HG03442 (cell line): ENCODE measurements at regions not wholly inside any gene's neighbourhood (a gene's known extent, or its start where the extent isn't known, plus 50 kb on each side); places are given as distances from the start of the nearest gene placed in this dataset.

Experiments used
- ATAC-seq: cut with Tn5 transposase; IDR thresholded peaks from one replicate; pipeline ENCODE4 v1.9.1; 2021; ENCODE audit warnings: mild to moderate bottlenecking, moderate library complexity; ENCODE audit not compliant: unreplicated experiment

GRCh38 chr21:23003951-23004350, 2005.7 kb downstream of the NCAM2 start:
- ATAC-seq: no peak

GRCh38 chr21:23008601-23009202, 2010.5 kb downstream of the NCAM2 start:
- ATAC-seq: no peak

DNA sequence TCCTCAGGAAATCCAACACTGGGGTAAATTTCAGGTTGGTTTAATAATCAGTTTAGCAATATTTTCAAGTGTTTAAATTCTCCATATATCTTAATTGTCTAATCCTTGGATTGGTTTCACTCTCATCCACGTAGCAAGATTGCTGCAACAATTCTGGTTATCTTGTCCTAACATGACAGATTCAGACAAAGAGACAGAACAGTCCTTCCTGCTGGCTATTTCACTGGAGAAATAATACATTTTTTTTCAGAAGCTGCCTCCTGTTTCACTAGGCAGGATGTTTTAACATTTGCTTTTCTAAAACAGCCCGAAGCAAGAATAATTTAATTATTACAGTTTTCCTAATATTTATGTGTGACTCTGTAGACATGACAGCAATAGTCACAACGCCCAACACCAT, 2011.2 kb downstream of the NCAM2 start:
- no peak for ATAC-seq

GRCh38 chr21:23014021-23014420, 2015.8 kb downstream of the NCAM2 start:
- no peak for ATAC-seq

GRCh38 chr21:23016617-23017016, 2018.4 kb downstream of the NCAM2 start:
- ATAC-seq: no peak

- ATAC-seq: no peak
Observed at GRCh38 chr21:23017989-23018388, 2019.8 kb downstream of the NCAM2 start.

GRCh38 chr21:23020969-23021368, 2022.8 kb downstream of the NCAM2 start:
- ATAC-seq: no peak

- ATAC-seq: no peak
Observed at GRCh38 chr21:23021481-23021880, 2023.3 kb downstream of the NCAM2 start.

DNA sequence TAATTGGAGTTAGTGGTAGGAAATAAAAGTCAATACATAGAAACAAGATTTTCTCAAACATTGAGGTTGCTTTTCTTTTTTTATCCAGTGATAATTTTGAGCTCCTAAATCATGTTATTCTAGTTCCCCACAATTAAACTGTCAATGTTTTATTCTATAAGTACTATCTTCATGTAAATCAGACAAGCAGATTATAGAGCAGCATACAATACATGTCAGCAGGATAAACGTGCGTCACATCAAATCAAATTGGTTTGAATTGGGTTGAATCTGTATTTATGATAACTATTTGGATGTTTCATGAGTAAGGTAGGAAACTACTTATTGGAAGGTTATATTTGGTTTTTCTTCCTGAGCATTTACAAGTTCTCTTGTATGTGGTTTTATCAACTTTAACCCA, 2028.7 kb downstream of the NCAM2 start:
- ATAC-seq: no peak

GRCh38 chr21:23039846-23040245, 2041.6 kb downstream of the NCAM2 start:
- no peak for ATAC-seq

- no peak for ATAC-seq
Observed at GRCh38 chr21:23045955-23046354, 2047.7 kb downstream of the NCAM2 start.

GRCh38 chr21:23067672-23068071, 2069.5 kb downstream of the NCAM2 start:
- no peak for ATAC-seq

- no peak for ATAC-seq
Observed at GRCh38 chr21:23083242-23083641, 2085.0 kb downstream of the NCAM2 start.

DNA sequence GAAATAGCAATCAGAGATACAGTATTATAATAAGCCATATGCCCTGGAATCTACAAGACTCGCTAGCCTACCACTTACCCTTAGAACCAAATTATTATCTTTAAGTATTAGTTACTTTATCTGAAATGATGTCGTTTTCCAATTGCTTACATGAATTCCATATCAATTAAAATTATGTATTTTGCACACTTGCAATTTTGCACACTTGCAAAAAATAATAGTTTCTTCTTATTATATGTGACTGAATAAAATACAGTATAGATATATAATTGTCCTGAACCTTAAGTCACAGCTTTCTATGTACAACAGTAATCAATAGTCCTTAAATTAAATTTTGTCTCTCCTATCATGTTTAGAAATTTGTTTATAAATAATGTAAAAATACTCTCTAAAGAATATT, 2095.1 kb downstream of the NCAM2 start:
- ATAC-seq: no peak

DNA sequence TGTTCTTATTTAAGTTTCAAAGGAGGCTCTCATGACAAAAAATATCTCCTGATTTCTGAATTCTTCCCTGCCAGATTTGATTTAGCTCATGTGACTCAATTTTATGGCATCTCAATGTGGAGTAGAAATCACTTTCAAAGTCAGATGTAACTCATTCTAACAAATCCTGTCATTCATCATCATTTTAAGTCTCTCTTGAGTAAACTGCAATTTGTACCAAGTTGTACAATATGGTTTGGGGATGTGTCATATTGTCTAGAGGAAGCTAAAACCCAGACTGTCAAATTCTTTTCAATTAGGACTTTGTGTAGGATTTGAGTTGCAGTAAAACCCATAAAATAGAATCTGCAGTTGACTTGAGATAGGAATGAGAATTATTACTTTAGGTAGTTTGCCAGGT, 2101.0 kb downstream of the NCAM2 start:
- ATAC-seq: no peak

DNA sequence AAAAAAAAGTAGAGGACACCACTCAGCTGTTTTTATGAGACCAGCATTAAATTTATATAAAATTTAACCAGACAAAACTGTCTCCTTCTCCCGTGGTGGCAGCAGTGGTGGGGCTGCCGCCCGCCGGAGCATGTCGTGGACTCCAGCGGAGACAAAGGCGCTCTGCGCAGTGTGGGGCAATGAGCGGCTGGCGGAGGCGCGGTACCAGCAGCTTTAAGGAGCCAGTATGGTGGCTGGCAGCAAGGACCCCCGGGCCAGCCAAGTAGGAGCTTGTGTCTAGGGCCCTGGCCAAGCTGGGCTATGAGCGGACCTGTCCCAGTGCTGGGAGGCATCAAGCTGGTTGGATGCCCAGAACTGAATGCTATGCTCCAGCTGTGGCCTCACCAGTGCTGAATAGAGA, 2102.9 kb downstream of the NCAM2 start:
- ATAC-seq: no peak

DNA sequence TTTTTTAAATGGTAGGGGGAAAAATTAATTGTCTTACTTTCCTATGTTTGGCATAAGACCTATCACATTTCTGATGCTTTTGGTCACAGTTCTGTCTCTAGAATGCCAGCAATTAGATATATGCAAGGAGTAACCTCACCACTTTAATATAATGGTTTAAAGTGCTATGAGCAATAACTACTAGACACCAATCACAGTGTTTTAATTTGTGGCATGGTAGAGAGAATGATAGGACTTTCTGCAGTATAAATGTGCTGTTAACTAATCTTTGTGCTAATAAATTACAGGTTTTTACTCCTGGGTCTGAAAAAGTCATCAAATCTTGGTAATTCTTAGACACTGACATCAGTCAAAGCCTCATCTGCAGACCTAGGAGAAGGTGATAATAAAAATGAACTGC, 2110.3 kb downstream of the NCAM2 start:
- no peak for ATAC-seq

DNA sequence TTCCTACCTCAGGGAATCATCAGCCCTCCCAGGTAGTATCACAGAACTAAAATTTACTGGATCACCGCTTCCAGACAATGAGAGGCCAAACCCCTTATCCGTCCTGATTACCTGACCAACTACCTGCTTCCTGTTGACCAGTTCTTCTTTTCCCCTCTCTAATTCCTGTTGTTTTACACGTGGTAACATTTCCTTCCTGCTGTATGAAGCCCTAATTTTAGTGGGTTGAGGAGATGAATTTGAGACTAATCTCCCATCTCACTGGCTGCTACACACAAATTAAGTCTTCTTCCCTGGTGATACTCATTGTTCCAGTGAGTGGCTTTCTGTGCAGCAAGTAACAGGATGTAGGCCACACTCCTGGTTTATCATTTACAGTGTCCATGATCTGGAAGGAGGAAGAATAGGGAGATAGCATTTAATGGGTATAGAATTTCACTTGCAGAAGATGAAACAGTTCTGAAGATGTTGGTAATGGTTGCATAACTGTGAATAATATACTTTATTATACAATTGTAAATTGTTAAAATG, 2112.9 kb downstream of the NCAM2 start:
- ATAC-seq: no peak

- no peak for ATAC-seq
Observed at GRCh38 chr21:23119491-23119890, 2121.3 kb downstream of the NCAM2 start.

DNA sequence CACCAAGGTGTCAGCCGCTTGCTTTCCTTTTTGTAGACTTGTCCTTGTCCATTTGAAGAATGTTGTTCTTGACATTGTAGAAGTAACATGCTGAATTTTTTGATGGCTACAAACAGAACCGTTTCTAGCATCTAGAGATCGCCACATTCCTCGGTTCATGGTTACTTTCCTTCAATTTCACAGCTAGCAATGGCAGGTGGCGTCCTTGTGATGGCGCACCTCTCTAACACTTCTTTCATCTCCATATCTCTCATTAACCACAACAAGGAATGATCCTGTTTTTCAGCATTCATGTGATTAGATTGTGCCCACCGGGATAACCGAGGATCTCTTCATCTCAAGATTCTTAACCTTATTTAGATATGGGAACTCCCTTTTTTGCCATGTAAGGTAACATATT, 2129.8 kb downstream of the NCAM2 start:
- no peak for ATAC-seq

DNA sequence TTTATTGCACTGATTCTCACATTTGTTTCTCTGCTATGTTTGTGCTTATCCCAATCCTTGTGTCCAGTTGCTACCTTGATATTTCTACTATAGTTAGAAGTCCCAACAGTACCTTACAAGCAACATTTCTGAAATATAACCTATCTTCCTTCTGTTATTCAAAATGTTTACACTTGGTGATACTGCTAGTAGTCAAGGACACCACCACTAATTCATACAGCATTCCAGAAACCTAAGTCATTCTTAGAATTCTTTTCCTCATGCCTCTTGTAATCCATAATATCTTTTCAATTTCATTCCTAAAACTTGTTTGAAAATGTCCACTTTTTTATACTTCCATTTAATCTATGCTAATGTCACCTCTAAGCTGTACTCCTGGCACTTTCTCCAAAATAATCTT, 2132.1 kb downstream of the NCAM2 start:
- no peak for ATAC-seq

GRCh38 chr21:23131177-23131576, 2133.0 kb downstream of the NCAM2 start:
- no peak for ATAC-seq

GRCh38 chr21:23138797-23139196, 2140.6 kb downstream of the NCAM2 start:
- ATAC-seq: no peak
